PFSK-1 (cell line): ENCODE measurements at regions not wholly inside any gene's neighbourhood (a gene's known extent, or its start where the extent isn't known, plus 50 kb on each side); places are given as distances from the start of the nearest gene placed in this dataset.

ENCODE experiments used
- POLR2AphosphoS5 ChIP-seq: IDR thresholded peaks from 2 replicates; pipeline ENCODE4 v1.6.1; 2012; ENCODE audit warnings: low read depth, mild to moderate bottlenecking, control low read depth, low read length, moderate library complexity
- SIN3A ChIP-seq: IDR thresholded peaks from 2 replicates; pipeline ENCODE4 v1.6.1; 2012; ENCODE audit warnings: mild to moderate bottlenecking, low read length, moderate library complexity, borderline replicate concordance; ENCODE audit not compliant: insufficient read depth
- TAF1 ChIP-seq: IDR thresholded peaks from 2 replicates; pipeline ENCODE4 v1.6.1; 2012; ENCODE audit warnings: low read length, control low read depth, borderline replicate concordance; ENCODE audit not compliant: insufficient read depth
- TF ChIP-seq, protein P1 (sequence below), 2 experiments: IDR thresholded peaks; 2 replicates each; pipeline versions ENCODE4 v1.6.1 to v1.8.0; 2011 to 2012; ENCODE audit warnings: low read depth in 2 of 2, low read length in 2 of 2, control low read depth in 1 of 2, inconsistent platforms in 1 of 2, mild to moderate bottlenecking in 1 of 2, moderate library complexity in 1 of 2; ENCODE audit not compliant: insufficient read depth in 1 of 2

DNA sequence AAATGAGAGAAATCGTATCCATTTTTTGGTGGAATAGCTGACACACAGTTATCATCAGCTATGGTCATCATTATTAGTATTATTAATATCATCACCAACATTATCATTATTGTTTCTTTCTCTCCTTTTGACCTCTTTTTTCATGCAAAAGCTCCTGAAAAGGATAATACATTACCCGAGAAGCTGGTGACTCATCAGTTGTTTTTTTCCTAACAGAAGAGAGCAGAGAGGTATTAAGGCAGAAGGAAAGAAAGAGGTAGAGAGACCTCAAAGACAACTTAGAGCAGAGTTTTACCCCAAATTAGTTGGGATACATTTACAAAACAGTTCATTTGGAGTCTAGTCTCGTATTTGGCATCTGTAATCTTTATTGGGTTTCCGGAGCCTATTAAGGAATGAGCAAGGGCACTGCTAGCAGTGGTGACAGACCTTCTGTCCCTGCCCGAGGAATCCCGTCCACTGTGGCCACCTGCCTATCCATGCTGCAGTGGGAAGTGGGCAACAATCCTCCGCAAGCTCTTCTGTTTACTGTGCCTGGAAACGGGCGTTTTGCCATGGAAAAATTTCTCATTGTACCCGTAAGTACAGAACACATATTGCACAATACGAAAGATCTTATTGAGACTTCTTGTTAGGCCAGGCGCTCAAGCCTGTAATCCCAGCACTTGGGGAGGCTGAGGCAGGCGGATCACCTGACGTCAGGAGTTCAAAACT, 170.0 kb upstream of the MKLN1 start:
- TF ChIP-seq, protein P1, sequence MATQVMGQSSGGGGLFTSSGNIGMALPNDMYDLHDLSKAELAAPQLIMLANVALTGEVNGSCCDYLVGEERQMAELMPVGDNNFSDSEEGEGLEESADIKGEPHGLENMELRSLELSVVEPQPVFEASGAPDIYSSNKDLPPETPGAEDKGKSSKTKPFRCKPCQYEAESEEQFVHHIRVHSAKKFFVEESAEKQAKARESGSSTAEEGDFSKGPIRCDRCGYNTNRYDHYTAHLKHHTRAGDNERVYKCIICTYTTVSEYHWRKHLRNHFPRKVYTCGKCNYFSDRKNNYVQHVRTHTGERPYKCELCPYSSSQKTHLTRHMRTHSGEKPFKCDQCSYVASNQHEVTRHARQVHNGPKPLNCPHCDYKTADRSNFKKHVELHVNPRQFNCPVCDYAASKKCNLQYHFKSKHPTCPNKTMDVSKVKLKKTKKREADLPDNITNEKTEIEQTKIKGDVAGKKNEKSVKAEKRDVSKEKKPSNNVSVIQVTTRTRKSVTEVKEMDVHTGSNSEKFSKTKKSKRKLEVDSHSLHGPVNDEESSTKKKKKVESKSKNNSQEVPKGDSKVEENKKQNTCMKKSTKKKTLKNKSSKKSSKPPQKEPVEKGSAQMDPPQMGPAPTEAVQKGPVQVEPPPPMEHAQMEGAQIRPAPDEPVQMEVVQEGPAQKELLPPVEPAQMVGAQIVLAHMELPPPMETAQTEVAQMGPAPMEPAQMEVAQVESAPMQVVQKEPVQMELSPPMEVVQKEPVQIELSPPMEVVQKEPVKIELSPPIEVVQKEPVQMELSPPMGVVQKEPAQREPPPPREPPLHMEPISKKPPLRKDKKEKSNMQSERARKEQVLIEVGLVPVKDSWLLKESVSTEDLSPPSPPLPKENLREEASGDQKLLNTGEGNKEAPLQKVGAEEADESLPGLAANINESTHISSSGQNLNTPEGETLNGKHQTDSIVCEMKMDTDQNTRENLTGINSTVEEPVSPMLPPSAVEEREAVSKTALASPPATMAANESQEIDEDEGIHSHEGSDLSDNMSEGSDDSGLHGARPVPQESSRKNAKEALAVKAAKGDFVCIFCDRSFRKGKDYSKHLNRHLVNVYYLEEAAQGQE (IDR thresholded peaks at IDR 0.05; ENCODE audit: insufficient read depth in 1 of 2, low read depth in 2 of 2, low read length in 2 of 2) = no peak
- TF ChIP-seq POLR2AphosphoS5 = no peak
- no peak for TF ChIP-seq SIN3A
- TF ChIP-seq TAF1 = no peak
